Tibial nerve (tissue), 4 donors: ENCODE measurements at regions not wholly inside any gene's neighbourhood (a gene's known extent, or its start where the extent isn't known, plus 50 kb on each side); places are given as distances from the start of the nearest gene placed in this dataset.

ENCODE experiments used
- CTCF ChIP-seq, 5 experiments: fragments of 200-600 bp in 3 of 5; fragments of 450-650 bp in 2 of 5; sonication (generic) in 3 of 5; IDR thresholded peaks; one replicate each; pipeline ENCODE4 v1.5.1; 2016 to 2019; ENCODE audit warnings: antibody characterized with exemption in 5 of 5, mild to moderate bottlenecking in 3 of 5, moderate library complexity in 2 of 5
- EP300 ChIP-seq, 2 donors: sonication (generic); formaldehyde crosslinking; IDR thresholded peaks; one replicate each; pipeline ENCODE4 v1.6.1; 2017; ENCODE audit warnings: antibody characterized with exemption in 2 of 2, mild to moderate bottlenecking in 1 of 2
- POLR2A ChIP-seq, 2 donors: fragments of 450-650 bp; IDR thresholded peaks; one replicate each; pipeline ENCODE4 v1.6.1; 2017; ENCODE audit warnings: antibody characterized with exemption in 2 of 2, mild to moderate bottlenecking in 2 of 2, moderate library complexity in 2 of 2

- TF ChIP-seq POLR2A (IDR thresholded peaks at IDR 0.05) (no peak), CTCF (IDR thresholded peaks at IDR 0.05) (no peak), EP300 (IDR thresholded peaks at IDR 0.05) (no peak)
These were observed 913.5 kb downstream of the TDRD15 start for GRCh38 chr2:22037274-22037673.
